ENCODE measurements at regions not wholly inside any gene's neighbourhood (a gene's known extent, or its start where the extent isn't known, plus 50 kb on each side); places are given as distances from the start of the nearest gene placed in this dataset.

GRCh38 chr17:77681861-77682260 lies 276.6 kb upstream of the TNRC6C start:
- H3K27ac ChIP-seq: 0 out of 2 replicates have a peak overlapping the region, but pooled peaks have one; percentile 5
- TF ChIP-seq ZFX (IDR thresholded peaks at IDR 0.05): no peak

- TF ChIP-seq CTCF (conservative IDR thresholded peaks at IDR 0.05): no peak
- no peak for TF ChIP-seq ZFX (IDR thresholded peaks at IDR 0.05)
- H3K27ac ChIP-seq: no peak overlapping the region
Measured at GRCh38 chr17:77684803-77685798, 273.4 kb upstream of the TNRC6C start.

GRCh38 chr17:77685881-77686486 lies 272.5 kb upstream of the TNRC6C start:
- TF ChIP-seq CTCF (conservative IDR thresholded peaks at IDR 0.05) (no peak), ZFX (IDR thresholded peaks at IDR 0.05) (no peak)
- H3K27ac ChIP-seq: no peak overlapping the region

- H3K27ac ChIP-seq: no peak overlapping the region
- no peak for TF ChIP-seq ZFX (IDR thresholded peaks at IDR 0.05)
- TF ChIP-seq CTCF (conservative IDR thresholded peaks at IDR 0.05): no peak
Measured at GRCh38 chr17:77686903-77687302, 271.6 kb upstream of the TNRC6C start.

GRCh38 chr17:77687417-77687816 lies 271.1 kb upstream of the TNRC6C start:
- no peak overlapping the region for H3K27ac ChIP-seq
- TF ChIP-seq ZFX (IDR thresholded peaks at IDR 0.05) (no peak), CTCF (conservative IDR thresholded peaks at IDR 0.05) (no peak)

- TF ChIP-seq ZFX (IDR thresholded peaks at IDR 0.05): no peak
- no peak for TF ChIP-seq CTCF (conservative IDR thresholded peaks at IDR 0.05)
- no peak overlapping the region for H3K27ac ChIP-seq
Measured at GRCh38 chr17:77687921-77688320, 270.6 kb upstream of the TNRC6C start.

GRCh38 chr17:77688369-77688768 lies 270.1 kb upstream of the TNRC6C start:
- no peak for TF ChIP-seq ZFX (IDR thresholded peaks at IDR 0.05)
- TF ChIP-seq CTCF (conservative IDR thresholded peaks at IDR 0.05): no peak
- H3K27ac ChIP-seq: no peak overlapping the region

Measured in C4-2B (cell line).